Adrenal gland (tissue), 5 donors: ENCODE measurements at regions not wholly inside any gene's neighbourhood (a gene's known extent, or its start where the extent isn't known, plus 50 kb on each side); places are given as distances from the start of the nearest gene placed in this dataset.

Source experiments
- CTCF ChIP-seq, 6 experiments: fragments of 450-650 bp in 4 of 6; fragments of 200-600 bp in 2 of 6; sonication (generic) in 1 of 6; IDR thresholded peaks; 1 replicate in 5 of 6; 2 replicates in 1 of 6; pipeline versions ENCODE4 v1.5.1 to v1.8.0; 2016 to 2021; ENCODE audit warnings: antibody characterized with exemption in 6 of 6, mild to moderate bottlenecking in 2 of 6, moderate library complexity in 1 of 6
- POLR2A ChIP-seq, 2 donors: fragments of 450-650 bp; IDR thresholded peaks; one replicate each; pipeline ENCODE4 v1.6.1; 2017; ENCODE audit warnings: antibody characterized with exemption in 2 of 2, mild to moderate bottlenecking in 2 of 2, moderate library complexity in 1 of 2
- donor health status: DM: no; HTN: no; CAD: no.

- TF ChIP-seq CTCF (IDR thresholded peaks at IDR 0.05) (no peak), POLR2A (IDR thresholded peaks at IDR 0.05) (no peak)
Measured at GRCh38 chr4:147303873-147304229, 177.0 kb upstream of the EDNRA start.
